D341Med (cell line): ENCODE measurements at regions not wholly inside any gene's neighbourhood (a gene's known extent, or its start where the extent isn't known, plus 50 kb on each side); places are given as distances from the start of the nearest gene placed in this dataset.
"Not testable (repeated sequence)": the region's sequence is repeated elsewhere in the genome, so short reads cannot be mapped to it uniquely, and the experiment has no call there.

Experiments
- DNase-seq: peaks from one replicate; pipeline ENCODE4 v3.0.0; 2012; ENCODE audit warnings: low spot score

DNA sequence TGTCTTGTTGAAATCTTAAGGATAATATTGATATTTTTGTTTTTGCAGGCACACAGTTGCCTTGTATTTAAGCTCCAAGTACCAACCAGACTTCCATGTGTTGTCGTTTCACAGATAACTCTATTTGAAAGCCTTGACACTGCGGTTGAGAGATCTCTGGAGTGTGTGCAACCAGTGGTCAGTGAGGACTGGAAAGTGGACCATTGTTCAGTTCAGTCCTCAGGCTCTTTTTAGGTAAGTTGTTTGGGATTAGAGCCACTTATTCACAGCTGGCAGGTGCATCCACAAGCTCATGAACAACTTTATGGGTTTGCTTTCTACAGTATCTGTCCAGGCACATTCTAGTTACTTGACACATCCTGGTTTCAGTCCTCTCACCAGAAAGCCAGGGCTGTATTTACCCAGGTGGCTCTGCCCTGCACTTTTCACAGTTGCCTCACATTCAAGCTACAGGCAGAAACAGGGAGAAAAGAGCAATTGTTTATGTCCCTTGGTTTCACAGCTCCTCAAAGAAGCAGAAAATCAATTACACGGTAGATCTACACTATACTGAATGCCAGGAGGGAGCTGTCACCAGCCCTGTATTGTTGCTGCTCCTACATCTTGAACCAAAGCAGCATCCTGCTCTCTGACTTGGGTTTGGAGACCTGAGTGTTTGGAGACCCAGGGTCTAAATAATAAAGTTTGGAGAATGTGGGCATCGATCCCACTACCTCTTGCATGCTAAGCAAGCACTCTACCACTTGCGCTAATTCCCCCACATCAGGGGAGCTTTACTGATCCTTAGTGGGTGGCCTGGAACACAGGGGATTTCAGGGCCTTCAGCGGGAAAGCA is 543.3 kb downstream of the PRIM2 start:
- DNase-seq, result not testable (repeated sequence)

DNA sequence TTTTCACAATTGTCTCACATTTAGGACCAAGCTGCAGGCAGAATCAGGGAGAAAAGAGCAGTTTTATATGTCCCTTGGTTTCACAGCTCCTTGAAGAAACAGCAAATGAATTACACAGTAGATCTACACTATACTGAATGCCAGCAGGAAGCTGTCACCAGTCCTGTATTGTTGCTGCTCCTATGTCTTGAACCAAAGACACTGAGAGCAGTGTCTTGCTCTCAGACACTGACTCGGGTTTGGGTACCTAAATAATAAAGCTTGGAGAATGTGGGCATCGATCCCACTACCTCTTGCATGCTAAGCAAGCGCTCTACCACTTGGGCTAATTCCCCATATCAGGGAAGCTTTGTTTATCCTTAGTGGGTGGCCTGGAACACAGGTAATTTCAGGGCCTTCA is 552.7 kb downstream of the PRIM2 start:
- not testable (repeated sequence) for DNase-seq

DNA sequence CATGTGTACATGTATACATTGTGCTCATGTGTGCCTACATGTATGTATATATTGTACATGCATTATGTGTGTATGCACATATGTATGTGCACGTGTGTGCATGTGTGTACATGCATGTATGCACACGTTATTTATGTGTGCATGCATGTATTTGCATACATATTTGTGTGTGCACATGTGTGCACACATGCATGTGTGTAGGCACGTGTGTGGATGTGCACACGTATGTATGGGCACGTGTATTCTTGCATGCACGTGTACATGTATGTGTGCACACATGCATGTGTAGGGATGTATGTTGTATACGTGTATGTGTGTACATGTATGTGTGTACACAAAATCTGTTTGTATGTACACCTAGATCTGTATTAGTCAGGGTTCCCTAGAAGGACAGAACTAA is 556.0 kb downstream of the PRIM2 start:
- not testable (repeated sequence) for DNase-seq

DNA sequence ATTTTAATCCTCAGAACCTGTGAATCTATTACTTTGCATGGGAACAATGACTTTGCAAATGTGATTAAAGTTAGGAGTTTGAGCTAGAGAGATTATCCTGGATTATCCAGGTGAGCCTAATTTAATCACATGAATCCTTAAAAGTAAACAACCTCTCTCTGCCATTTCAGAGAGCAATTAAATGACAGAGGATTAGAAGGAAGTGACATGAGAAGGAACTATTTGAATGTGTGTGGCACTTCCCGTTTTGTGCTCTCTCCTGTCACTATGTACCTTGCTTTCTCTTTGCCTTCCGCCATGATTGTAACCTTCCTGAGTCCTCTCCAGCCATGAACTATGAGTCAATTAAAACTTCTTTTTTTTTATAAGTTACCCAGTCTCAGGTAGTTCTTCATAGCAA is 559.2 kb downstream of the PRIM2 start:
- DNase-seq, result peak; percentile 4

DNA sequence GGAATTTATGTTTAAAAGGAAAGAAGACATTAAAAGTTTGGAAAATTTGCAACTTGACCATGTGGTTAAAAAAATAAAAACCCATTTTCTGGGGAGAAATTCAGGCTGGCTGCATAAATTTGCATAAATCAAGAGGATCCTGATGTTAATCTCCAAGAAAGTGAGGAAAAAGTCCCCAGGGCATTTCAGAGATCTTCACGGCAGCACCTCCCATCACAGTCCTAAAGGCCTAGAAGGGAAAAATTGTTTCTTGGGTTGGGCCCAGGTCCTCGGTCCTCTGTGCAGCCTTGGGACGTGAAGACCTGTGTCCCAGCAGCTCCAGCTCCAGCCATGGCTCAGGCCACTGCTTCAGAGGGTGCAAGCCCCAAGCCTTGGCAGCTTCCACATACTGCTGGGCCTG is 560.3 kb downstream of the PRIM2 start:
- not testable (repeated sequence) for DNase-seq

DNA sequence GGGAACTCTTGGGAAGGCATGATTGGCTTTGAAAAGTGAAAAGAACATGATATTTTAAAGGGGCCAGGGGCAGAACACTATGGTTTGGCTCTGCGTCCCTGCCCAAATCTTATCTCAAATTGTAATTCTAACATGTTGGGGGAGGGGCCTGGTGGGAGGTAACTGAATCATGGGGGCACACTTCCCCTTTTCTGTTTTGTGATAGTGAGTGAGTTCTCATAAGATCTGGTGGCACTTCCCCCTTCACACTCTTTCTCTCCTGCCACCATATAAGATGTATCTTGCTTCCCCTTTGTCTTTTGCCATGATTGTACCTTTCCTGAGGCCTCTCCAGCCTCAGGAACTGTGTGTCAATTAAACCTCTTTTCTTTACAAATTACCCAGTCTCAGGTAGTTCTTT is 561.4 kb downstream of the PRIM2 start:
- not testable (repeated sequence) for DNase-seq

DNA sequence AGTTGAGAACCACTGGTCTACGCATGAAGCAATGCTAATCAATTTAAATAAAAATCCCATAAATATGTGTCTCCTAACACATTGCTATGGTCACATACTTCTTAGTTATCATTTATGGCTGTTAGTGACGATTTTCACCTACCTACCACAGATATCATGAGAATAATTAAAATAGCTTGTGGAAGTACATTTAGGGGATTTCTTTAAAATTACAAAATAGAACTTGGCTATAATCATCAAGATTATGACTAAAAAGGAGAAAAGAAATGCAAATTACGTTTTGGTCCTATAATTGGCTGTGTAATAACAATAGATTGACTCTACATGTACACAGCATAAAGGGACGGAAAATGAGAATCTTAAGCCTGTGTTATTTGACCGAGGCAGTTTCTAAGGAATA is 581.4 kb downstream of the PRIM2 start:
- not testable (repeated sequence) for DNase-seq

DNA sequence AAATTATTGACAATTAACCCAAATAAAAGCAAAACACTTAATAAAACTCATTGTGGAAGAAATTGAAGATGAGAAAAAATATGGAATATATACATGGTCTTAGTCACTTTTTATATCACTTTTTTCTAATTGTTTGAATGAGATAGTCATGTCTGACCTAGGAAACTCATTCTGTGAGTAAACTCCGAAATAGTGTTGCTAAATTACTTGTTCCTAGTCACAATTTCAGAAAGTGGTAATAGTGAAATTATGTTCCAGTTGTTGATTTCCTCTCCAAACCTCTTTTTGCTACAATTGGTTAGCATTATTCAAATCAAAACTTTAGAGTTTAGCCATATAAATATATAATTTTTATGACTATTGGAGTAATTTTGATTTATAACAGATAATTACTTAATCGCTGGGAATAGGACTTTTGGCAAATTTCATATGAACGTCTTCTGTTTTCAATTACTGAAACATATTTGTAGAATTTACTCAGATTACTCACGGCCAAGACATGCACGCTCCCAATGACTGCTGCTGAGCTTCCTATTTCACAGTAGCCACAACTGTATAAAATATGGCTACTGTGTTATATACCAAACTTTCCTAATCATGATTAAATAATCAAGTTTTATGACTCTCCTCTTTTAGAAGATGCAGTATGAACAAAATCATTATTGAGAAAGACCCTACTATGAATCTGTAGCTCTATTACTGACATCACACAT is 583.4 kb downstream of the PRIM2 start:
- DNase-seq, result not testable (repeated sequence)

DNA sequence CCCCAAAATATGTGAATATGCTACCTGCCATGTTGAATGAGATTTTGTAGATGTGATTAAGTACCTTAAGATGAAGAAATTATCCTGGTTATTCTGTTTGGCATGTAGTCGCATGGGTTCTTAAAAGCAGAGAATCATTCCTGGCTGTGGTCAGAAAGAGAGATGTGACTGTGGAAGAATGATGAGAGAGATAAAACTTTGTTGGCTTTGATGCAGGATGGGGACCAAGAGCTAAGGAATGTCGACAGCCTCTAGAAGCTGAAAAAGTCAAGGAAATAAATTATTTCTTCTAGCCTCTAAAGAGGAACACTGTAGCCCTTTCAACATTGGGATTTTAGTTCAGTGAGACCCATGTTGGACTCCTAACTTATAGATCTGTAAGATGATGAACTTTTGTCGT is 584.0 kb downstream of the PRIM2 start:
- DNase-seq, result not testable (repeated sequence)

DNA sequence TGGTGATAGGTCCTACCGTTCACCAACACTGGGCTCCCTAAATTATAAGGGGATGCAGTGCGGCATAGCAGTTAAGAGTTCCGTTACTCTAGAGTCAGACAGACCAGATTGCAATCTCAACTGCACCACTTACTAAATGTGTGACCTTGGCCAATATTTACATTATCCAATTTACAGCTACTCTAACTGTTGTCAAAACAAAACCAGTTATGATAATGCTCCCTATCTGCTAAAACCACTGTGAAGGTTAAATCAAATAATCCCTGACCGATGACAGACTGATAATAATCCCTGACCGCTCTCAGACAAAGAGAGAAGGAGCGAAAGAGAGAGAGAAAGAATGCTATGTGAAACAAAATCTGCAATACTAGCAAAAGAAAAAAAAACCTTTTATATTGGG is 586.9 kb downstream of the PRIM2 start:
- not testable (repeated sequence) for DNase-seq

DNA sequence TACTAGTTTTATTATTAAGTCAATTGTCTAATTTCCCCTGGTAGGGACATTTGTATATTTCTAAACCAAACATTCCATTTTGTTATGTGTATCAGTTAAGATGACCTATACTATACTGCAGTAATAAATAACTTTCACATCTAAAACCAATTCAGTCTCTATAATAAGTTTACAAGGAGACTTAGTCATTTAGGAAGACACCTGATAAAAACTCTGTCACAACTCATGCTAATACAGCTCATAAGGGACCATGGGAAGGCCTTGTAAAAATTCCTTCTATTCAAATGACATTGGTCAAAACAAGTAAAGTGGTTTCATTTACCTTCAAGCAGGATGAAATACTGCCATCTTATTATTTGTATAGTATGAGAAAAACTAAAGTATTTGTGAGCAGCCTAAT is 597.9 kb downstream of the PRIM2 start:
- DNase-seq, result not testable (repeated sequence)

DNA sequence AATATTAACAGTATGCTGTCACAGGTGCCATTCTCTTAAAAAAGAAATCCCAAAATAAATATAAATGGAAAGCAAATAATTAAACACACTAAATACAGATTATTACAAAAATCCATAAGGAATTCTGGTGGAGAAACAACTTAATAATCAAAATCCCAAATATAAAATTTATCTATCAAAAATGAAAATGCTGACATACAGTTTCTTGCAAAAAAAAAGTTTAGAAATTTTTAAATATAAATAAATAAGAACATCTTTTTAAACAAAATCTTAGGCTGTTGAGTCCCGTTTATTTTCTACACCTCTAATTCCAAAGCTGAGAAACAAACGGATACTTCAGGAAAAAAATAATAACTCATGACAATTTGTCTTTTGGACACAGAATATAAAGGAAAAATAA is 625.5 kb downstream of the PRIM2 start:
- DNase-seq, result not testable (repeated sequence)

DNA sequence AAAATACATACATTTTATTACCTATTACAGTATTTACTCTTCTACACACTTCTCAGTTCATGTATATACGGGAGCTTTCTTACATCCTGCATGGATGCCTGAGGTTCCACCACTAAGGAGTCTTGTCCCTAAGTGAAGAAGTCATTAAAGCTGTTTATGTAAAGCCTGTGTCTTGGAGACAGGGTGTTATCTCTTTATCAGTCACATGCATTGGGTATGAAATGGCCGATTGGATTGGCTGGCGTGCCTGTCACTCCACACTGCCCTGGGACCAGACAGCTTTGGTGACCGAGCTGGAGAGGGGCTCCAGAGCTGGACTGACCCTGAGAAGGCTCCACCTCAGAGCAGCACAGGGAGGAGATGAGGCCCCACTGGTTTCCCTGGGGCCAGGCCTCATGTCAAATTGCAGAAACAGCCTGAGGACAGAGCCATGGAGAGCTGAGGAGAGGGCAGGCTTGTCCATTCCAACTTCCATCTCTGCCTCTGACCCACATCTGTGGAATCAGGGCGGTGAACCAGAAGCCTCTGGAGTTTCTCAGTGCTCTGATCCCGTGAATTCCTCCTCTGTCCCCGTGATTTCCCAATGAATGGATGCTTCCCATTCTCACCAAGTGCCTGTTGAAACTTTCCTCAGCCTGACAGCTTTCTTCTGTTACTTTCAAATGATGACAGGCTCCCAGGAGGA is 628.8 kb downstream of the PRIM2 start:
- DNase-seq, result not testable (repeated sequence)

DNA sequence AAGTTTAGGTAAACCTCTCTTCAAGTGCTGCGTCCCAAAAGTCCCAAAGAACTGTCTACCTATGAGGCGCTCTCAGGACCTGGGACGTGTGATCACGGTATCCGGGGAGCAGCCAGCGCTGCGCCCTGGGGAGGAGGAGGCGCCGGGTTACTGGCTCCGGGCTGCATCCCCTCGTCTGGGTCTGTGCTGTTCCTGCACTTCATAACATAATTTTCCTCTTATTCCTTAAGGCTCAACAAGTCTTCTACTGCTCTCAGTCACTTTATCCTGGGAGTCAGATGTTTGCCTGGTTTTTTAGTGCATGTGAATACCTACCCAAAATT is 629.3 kb downstream of the PRIM2 start:
- not testable (repeated sequence) for DNase-seq

DNA sequence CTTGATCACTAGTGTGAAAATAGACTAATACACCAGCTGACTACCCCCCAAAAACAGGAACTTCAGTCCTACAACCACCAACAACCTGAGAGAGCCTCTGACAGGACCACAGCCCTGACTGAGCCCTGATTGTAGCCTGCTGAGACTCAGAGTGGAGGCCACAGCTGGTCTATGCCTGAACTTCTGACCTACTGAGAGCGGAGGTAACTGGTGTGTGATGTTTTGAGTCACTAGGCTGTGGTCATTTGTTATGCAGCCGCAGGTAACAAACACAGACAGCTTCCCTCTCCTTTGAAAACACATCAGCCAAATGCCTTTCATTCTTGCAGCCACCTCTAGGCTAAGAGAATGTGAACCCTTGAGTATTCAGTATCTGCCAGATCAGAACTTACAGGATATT is 631.1 kb downstream of the PRIM2 start:
- not testable (repeated sequence) for DNase-seq

DNA sequence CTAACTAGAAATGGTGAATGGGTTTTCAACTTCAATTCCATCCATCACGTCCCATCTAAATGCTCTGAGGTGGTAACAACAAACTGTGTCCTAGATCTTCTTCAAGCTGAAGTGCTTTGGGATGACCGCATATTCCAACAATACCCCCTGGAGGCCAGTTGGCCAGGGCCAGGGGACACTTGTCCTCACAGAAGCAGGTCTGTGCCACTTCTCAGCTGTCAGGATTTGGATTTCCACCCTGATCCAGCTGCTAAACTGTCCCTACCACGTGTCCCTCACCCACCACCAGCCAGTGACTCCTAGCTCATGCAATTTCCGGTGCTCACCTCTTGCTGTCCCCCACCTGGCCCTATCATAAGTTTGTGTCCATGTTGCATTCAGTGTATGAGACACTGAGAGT is 633.0 kb downstream of the PRIM2 start:
- not testable (repeated sequence) for DNase-seq

DNA sequence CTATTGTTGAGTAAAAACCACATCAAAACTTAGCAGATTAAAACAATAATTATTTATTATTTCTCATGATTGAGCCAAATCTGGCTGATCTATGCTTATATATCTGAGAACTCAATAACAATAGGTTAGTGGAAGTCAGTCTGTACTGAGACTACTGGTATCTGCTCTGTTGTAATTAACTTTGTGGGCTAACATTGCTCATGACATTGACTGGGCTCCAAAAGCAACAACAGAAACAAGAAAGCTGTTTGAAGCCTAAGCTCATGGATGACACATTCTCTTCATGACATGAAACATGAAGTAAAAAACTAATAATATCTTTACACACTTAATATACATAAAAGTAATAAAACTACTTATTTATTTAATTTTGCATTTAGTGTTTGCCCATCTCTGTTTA is 649.3 kb downstream of the PRIM2 start:
- DNase-seq, result not testable (repeated sequence)

DNA sequence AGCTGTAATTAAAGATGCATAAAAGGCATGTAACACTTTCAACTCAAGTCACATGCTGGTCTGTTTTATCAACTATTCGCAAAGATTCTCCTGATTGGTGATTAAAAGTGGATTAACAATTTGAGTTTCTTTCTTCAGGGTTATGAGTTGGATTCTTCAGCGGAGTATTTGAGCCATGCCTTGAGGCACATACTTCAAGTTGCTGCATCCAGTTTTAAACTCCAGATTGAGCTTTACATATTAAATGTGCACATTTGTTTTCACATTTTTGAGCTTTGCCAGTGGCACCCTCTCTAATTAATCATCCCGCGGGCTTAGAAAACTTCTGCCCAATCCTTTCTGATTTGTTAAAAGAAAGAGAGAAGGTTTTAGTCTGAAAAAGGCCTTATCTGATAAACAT is 654.5 kb downstream of the PRIM2 start:
- DNase-seq, result not testable (repeated sequence)

DNA sequence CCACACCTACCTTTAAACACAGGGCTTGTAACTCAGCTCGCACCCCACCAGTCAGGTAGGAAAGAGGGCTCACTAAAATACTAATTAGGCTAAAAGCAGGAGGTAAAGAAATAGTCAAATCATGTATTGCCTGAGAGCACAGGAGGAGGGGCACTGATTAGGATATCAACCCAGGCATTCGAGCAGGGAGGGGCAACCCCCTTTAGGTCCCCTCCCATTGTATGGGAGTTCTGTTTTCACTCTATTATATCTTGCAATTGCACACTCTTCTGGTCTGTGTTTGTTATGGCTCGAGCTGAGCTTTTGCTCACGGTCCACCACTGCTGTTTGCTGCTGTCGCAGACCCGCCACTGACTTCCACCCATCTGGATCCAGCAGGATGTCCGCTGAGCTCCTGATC is 657.2 kb downstream of the PRIM2 start:
- no peak for DNase-seq

DNA sequence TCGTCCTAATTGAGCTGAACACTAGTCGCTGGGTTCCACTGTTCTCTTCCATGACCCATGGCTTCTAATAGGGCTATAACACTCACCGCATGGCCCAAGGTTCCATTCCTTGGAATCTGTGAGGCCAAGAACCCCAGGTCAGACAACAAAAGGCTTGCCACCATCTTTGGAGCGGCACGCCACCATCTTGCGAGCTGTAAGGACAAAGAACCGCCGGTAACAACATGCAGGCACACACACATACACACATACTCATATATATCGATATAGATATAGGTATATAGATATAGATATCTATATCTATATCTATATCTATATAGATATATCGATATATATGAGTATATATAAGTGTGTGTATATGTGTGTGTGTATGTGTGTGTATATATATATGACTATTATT is 657.7 kb downstream of the PRIM2 start:
- not testable (repeated sequence) for DNase-seq

DNA sequence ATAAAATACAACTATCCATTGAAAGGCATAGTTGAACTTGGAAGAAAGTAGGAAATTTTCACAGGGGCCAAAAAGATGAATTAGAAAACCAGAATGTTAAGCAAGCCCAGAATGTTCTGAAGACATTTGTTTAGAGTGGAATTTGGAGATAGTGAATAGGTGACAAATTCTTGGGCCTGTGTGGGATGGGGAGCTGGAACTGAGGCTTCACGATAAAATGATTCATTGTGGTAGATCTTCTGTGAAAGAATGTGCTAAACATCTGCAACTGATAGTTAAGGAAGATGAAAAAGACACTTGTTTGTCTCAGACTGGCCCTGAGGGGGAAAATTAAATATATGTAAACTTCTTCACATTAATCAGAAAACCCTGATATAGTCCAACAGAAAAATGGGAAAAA is 658.9 kb downstream of the PRIM2 start:
- DNase-seq, result not testable (repeated sequence)

DNA sequence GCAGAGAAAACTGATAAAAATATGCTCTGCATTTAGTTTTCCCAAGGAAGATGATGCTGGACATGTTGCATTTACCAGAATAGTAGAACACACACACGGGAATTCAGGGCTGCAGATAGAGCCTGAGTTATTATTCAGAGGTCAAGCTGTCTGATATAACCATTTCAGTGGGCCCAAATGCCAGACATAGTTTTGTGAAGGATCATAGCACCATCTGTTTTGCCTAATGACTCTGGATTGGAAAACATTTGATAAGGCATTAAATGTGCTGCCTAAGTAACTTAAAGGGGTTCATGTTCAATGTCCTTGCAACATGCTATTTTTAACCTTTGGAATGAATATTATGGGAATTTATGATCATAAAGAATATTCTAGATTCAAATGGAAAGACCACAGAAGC is 666.2 kb downstream of the PRIM2 start:
- not testable (repeated sequence) for DNase-seq

DNA sequence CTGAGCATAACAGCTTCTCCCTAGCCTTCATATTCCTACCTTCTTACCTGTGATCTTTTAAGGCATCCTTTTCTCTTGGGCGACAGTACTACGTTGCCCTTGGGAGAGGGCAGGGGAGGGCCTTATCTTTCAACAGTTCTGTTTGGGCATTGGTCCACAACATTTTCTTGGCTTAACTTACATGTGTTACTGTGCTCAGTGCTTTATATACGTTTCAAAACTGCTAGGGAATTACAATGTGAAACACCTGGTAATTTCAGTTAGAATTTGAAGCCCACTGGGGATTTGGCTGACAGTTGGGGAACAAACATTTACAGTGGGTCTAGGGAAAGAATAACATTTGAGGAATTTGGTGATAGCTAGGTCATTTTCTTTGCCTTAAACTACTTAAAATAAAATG is 667.1 kb downstream of the PRIM2 start:
- DNase-seq, result not testable (repeated sequence)
